Lower leg skin (tissue), 3 donors: ENCODE measurements at regions not wholly inside any gene's neighbourhood (a gene's known extent, or its start where the extent isn't known, plus 50 kb on each side); places are given as distances from the start of the nearest gene placed in this dataset.

Experiments used
- POLR2A ChIP-seq, 2 donors: fragments of 450-650 bp; IDR thresholded peaks; one replicate each; pipeline ENCODE4 v1.6.1; 2016 to 2017; ENCODE audit warnings: antibody characterized with exemption in 2 of 2, mild to moderate bottlenecking in 1 of 2, moderate library complexity in 1 of 2
- TF ChIP-seq, protein P1 (sequence below), 3 donors: fragments of 450-650 bp; IDR thresholded peaks; one replicate each; pipeline ENCODE4 v1.5.1; 2016; ENCODE audit warnings: antibody characterized with exemption in 3 of 3, mild to moderate bottlenecking in 3 of 3, moderate library complexity in 2 of 3

DNA sequence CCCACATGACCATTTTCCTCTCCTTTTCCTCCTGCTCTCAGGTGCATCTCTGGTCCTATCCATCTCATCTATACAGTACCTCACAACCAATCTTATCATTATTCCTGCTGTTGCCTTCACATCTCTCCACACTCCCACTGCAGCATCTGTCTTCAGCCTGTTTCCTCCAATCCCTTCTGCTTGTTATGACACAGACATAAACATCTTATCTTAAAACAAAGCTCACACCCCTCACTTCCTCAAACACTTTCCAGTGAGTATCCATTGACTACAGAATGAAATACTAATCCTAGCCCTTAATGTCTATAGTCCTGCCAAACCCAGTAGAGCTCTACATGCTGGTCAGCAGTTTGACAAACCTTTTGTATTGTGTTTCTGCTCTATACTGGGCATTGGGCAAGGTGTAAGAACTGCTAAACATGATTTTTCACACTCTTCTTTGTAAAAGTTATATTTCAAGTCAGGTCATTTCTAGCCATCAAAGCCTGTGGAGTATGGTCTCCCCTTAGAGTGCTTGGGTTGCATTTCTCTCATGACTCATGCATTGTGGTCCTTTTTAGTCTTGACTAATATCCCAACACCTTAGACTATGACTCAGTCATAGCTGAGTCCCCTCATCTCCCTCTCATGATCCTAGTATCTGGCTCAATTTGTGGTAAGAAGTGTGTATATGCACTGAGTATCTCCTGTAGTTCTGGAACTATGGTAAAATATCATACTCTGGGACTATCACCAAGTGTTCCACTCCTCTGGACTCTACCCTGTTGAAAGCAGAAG is 187.0 kb downstream of the CYRIA start:
- TF ChIP-seq, protein P1, sequence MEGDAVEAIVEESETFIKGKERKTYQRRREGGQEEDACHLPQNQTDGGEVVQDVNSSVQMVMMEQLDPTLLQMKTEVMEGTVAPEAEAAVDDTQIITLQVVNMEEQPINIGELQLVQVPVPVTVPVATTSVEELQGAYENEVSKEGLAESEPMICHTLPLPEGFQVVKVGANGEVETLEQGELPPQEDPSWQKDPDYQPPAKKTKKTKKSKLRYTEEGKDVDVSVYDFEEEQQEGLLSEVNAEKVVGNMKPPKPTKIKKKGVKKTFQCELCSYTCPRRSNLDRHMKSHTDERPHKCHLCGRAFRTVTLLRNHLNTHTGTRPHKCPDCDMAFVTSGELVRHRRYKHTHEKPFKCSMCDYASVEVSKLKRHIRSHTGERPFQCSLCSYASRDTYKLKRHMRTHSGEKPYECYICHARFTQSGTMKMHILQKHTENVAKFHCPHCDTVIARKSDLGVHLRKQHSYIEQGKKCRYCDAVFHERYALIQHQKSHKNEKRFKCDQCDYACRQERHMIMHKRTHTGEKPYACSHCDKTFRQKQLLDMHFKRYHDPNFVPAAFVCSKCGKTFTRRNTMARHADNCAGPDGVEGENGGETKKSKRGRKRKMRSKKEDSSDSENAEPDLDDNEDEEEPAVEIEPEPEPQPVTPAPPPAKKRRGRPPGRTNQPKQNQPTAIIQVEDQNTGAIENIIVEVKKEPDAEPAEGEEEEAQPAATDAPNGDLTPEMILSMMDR (IDR thresholded peaks at IDR 0.05), result no peak
- no peak for TF ChIP-seq POLR2A (IDR thresholded peaks at IDR 0.05)
